ENCODE measurements at regions not wholly inside any gene's neighbourhood (a gene's known extent, or its start where the extent isn't known, plus 50 kb on each side); places are given as distances from the start of the nearest gene placed in this dataset.

DNA sequence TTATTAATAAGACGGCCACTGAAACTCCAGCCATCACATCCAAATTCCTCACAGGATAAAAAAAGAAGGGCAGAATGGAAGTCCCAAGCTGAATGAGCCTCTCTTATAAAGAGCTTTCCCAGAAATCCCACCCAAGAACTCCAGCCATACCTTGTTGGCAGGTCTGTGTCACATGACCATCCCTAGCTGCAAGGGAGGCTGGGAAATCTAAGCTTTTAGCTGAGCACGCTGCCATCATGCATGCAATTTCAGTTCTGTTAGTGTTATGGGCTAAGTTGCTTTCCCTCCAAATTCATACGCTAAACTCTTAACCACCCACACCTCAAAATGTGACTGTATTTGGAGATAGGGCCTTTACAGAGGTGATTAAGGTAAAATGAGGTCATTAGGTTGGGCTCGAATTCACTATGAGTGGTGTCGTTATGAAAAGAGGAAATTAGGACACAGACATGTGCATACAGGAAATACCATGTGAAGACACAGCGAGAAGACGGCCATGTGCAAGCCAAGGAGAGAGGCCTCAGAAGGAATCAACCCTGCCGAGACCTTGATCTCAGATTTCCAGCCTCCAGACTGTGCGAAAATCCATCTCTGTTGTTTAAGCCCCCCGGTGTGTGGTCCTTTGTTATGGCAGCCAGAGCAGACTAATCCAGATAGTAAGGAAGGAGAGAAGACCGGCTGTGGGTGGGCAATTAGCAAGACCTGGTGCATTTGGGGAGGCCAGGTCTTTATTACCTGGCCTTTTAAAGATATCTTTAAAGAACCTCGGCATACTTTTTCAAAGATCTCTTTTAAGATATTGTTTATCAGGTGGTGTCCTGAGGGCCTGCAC, 317.6 kb downstream of the BCOR start:
- TF ChIP-seq, protein P1, sequence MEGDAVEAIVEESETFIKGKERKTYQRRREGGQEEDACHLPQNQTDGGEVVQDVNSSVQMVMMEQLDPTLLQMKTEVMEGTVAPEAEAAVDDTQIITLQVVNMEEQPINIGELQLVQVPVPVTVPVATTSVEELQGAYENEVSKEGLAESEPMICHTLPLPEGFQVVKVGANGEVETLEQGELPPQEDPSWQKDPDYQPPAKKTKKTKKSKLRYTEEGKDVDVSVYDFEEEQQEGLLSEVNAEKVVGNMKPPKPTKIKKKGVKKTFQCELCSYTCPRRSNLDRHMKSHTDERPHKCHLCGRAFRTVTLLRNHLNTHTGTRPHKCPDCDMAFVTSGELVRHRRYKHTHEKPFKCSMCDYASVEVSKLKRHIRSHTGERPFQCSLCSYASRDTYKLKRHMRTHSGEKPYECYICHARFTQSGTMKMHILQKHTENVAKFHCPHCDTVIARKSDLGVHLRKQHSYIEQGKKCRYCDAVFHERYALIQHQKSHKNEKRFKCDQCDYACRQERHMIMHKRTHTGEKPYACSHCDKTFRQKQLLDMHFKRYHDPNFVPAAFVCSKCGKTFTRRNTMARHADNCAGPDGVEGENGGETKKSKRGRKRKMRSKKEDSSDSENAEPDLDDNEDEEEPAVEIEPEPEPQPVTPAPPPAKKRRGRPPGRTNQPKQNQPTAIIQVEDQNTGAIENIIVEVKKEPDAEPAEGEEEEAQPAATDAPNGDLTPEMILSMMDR (IDR thresholded peaks at IDR 0.05): no peak
- no peak for TF ChIP-seq EP300 (IDR thresholded peaks at IDR 0.05)
